ENCODE measurements at regions not wholly inside any gene's neighbourhood (a gene's known extent, or its start where the extent isn't known, plus 50 kb on each side); places are given as distances from the start of the nearest gene placed in this dataset.

GRCh38 chr11:45396394-45396793, 110.3 kb upstream of the SYT13 start:
- DNase-seq (ENCODE audit: low spot score) (no peak), ATAC-seq (ENCODE audit: low FRiP score) (no peak)
- TF ChIP-seq, protein P1, sequence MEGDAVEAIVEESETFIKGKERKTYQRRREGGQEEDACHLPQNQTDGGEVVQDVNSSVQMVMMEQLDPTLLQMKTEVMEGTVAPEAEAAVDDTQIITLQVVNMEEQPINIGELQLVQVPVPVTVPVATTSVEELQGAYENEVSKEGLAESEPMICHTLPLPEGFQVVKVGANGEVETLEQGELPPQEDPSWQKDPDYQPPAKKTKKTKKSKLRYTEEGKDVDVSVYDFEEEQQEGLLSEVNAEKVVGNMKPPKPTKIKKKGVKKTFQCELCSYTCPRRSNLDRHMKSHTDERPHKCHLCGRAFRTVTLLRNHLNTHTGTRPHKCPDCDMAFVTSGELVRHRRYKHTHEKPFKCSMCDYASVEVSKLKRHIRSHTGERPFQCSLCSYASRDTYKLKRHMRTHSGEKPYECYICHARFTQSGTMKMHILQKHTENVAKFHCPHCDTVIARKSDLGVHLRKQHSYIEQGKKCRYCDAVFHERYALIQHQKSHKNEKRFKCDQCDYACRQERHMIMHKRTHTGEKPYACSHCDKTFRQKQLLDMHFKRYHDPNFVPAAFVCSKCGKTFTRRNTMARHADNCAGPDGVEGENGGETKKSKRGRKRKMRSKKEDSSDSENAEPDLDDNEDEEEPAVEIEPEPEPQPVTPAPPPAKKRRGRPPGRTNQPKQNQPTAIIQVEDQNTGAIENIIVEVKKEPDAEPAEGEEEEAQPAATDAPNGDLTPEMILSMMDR (IDR thresholded peaks at IDR 0.05), result no peak

GRCh38 chr11:45395947-45396346, 109.8 kb upstream of the SYT13 start:
- TF ChIP-seq, protein P1 (IDR thresholded peaks at IDR 0.05), result no peak
- no peak for ATAC-seq (ENCODE audit: low FRiP score)
- no peak for DNase-seq (ENCODE audit: low spot score)

GRCh38 chr11:45395421-45395820, 109.3 kb upstream of the SYT13 start:
- ATAC-seq (ENCODE audit: low FRiP score) (no peak), DNase-seq (ENCODE audit: low spot score) (no peak)
- TF ChIP-seq, protein P1 (IDR thresholded peaks at IDR 0.05), result no peak

- TF ChIP-seq, protein P1 (IDR thresholded peaks at IDR 0.05), result no peak
- DNase-seq (ENCODE audit: low spot score) (no peak), ATAC-seq (ENCODE audit: low FRiP score) (no peak)
These were observed 108.3 kb upstream of the SYT13 start for GRCh38 chr11:45394294-45395085.

DNA sequence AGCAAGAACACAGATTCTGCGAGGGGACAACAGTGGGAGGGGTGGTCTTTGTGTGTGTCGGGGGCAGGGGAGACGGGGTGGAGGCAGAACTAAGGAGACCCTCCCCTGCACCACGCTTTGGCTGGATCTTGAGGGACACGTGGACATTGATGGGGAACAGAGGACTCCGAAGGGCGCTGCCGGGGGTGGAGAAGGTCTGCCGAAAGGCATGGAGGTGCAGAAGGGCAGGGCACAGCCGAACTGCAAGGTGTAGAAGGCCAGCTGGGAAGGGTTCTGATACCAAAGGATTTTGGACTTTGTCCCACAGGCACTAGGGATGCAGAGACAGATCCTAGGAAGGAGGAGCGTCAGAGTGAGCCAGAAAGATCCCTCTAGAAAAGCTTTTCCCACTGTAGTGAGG, 107.7 kb upstream of the SYT13 start:
- DNase-seq (ENCODE audit: low spot score) (no peak), ATAC-seq (ENCODE audit: low FRiP score) (no peak)
- TF ChIP-seq, protein P1 (IDR thresholded peaks at IDR 0.05), result no peak

- TF ChIP-seq, protein P1 (IDR thresholded peaks at IDR 0.05), result no peak
- ATAC-seq (ENCODE audit: low FRiP score) (no peak), DNase-seq (ENCODE audit: low spot score) (no peak)
These were observed 107.2 kb upstream of the SYT13 start for GRCh38 chr11:45393334-45393733.

DNA sequence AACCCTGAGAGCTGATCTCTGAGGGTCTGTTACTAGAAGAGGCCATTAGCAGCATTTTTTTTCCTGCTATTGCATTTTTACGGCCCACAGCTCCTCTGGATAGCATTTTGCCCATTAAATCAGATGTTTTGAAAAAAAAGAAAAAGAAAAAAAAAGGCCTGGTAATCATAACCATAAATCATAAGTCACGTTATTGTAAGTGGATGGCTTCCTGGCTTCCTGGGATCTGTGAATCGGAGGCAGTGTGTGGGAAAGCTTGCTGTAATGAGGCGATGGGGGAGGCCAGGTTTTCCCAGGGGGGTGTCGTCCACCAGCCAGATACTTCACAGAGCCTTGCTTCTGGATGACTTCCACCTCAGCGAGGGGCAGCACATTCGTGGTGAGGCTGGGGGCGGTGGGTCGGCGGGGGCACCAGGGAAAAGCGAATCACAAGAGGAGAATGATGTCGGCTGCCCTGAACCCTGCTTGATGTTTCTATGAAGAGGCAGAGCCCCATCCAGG, 106.5 kb upstream of the SYT13 start:
- TF ChIP-seq, protein P1 (IDR thresholded peaks at IDR 0.05), result no peak
- DNase-seq (ENCODE audit: low spot score), result no peak
- ATAC-seq (ENCODE audit: low FRiP score), result no peak

Measured in omental fat pad (tissue), 3 donors.